ENCODE measurements at regions not wholly inside any gene's neighbourhood (a gene's known extent, or its start where the extent isn't known, plus 50 kb on each side); places are given as distances from the start of the nearest gene placed in this dataset.
"Not testable (repeated sequence)": the region's sequence is repeated elsewhere in the genome, so short reads cannot be mapped to it uniquely, and the experiment has no call there.

DNA sequence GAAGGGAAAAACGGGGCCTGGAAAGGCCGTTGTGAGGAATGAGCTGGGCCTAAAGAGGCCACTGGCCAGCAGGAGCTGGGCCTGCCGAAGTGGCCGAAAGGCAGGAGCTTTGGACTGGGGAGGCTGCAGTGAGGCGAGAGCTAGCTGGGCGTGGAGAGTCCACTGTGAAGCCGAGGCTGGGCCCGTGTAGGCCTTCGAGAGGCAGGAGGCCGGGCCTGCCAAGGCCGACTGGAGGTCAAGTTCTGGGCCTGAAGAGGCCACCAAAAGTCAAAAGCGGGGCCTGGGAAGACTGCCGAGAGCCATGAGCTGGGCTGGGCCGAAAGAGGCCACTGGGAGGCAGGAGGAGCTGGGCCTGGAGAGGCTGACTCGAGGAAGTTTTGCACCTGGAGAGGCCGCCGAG lies 69.6 kb upstream of the COBL start:
- TF ChIP-seq, protein P1, sequence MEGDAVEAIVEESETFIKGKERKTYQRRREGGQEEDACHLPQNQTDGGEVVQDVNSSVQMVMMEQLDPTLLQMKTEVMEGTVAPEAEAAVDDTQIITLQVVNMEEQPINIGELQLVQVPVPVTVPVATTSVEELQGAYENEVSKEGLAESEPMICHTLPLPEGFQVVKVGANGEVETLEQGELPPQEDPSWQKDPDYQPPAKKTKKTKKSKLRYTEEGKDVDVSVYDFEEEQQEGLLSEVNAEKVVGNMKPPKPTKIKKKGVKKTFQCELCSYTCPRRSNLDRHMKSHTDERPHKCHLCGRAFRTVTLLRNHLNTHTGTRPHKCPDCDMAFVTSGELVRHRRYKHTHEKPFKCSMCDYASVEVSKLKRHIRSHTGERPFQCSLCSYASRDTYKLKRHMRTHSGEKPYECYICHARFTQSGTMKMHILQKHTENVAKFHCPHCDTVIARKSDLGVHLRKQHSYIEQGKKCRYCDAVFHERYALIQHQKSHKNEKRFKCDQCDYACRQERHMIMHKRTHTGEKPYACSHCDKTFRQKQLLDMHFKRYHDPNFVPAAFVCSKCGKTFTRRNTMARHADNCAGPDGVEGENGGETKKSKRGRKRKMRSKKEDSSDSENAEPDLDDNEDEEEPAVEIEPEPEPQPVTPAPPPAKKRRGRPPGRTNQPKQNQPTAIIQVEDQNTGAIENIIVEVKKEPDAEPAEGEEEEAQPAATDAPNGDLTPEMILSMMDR (IDR thresholded peaks at IDR 0.05): not testable (repeated sequence)
- TF ChIP-seq POLR2A, EP300 (IDR thresholded peaks at IDR 0.05): not testable (repeated sequence)
